ENCODE measurements at regions not wholly inside any gene's neighbourhood (a gene's known extent, or its start where the extent isn't known, plus 50 kb on each side); places are given as distances from the start of the nearest gene placed in this dataset.
"Not testable (repeated sequence)": the region's sequence is repeated elsewhere in the genome, so short reads cannot be mapped to it uniquely, and the experiment has no call there.

GRCh38 chr9:15113288-15113687, 193.7 kb downstream of the TTC39B start:
- no peak for DNase-seq

- no peak for DNase-seq
These were observed 195.9 kb downstream of the TTC39B start for GRCh38 chr9:15111071-15111470.

GRCh38 chr9:15104826-15105420, 194.7 kb upstream of the FREM1 start:
- DNase-seq: peak; percentile 49

DNA sequence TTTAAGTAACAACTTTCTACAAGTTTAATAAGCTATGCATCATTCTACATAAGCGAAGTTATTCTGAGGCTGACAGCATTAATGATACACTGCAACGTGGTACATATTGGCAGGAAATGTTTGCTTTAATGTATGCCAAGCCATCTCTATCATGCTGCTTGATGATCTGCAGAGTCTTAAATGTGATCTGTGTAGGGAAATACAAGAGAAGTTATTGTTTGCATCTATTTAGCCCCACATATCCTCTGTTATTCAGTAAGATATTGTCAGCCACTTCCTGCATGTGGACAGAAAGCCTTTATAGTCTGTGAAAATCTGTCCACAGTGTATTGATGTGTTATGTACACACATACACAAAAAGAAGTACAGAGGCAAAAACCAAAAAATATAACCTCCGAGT, 193.1 kb upstream of the FREM1 start:
- no peak for DNase-seq

- no peak for DNase-seq
These were observed 190.9 kb upstream of the FREM1 start for GRCh38 chr9:15101095-15101494.

GRCh38 chr9:15100571-15100970, 190.3 kb upstream of the FREM1 start:
- DNase-seq: no peak

DNA sequence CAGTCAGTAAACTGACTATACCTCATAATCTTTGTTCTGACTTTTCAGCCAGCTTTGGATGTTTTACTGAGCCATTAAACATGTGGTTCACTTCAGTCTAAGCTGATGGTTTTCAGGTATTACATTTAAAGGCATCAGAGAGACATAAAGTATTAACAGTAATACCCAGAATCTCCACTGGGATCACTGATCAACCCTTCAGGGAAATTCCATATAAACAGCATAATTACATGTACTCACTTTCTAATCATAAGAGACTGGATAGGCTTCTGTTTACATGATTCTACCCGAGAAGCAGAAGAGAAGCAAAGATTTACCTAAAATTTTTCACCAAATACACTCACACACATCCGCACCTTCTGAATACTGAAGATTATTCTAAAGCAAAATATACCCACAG, 186.7 kb upstream of the FREM1 start:
- DNase-seq: no peak

DNA sequence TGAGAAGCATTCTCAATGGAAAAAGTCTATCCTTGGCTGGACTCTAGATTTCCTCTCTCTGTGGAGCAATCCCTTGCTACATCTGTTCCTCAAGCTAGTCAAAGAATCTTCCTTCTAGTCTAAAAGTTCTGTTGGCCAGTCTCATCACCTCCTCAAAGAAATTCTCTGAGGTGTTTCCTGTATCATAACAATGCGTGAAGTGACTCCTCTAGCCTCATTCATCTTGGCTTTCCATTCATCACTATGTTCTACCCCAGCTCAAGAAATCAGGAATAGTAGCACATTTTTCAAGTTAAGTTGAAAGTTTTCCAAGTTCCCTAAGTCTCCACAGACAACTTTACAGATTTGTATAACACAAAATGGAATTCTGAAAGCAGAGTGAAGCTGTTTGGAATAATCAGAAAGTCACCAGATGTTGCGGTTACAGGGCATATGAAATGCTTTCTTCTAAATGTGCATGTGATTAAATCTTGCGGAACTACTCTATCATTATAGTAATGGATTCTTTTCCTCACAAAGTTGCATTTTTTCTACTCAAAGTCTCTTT, 176.6 kb upstream of the FREM1 start:
- no peak for DNase-seq

- no peak for DNase-seq
These were observed 176.0 kb upstream of the FREM1 start for GRCh38 chr9:15086156-15086763.

DNA sequence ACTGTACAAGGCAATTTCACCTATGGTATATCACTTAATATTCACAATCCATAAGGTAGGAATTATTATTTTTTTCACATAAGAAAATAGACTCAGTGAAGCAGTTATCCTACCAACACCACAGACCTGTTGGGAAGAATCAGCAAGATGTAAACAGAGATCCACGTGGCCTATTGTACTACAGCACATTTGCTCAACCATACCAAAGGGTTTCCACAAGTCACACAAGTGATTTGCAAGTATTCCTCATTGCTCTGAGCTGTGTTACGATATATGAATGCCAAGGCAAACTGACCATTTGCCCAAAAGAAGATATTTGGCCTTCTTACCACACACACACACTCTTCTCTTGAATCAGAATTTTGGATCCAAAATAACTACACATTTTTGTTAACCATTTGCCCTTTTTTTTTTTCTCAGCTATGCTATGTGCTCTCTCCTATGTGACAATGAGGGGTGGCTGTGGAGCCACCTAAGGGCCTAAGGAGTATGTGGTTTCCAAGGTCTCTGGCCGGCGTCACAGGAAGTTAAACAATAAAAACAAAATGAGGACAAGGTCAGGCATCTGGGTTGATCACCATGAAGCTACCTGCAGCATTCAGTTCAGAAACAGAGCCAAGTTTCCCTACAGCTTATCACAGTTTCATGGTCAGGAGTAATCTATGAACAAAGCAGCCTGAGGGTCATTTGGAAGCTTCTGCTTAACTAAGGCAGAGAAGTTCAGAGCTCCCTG, 171.0 kb upstream of the FREM1 start:
- DNase-seq: no peak

- no peak for DNase-seq
These were observed 170.2 kb upstream of the FREM1 start for GRCh38 chr9:15080401-15080800.

DNA sequence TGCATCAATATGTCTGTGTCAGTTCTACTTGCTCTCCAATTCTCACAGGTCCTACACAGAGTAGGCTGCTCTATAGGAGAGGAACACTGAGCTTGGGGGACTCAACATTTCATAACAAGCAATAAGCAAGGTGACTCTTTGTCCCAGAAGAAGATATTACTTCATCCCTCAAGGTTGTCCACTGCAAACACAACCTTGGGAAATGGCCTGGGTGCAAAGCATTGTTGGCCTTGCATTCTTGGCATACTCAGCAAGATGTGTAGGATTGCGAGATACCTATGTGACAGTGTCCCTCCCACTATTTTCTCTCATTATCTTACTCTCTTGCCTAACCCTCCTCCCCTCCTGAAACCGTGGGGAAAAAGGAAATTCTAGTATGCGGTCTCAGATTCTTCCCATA, 169.8 kb upstream of the FREM1 start:
- DNase-seq: no peak

DNA sequence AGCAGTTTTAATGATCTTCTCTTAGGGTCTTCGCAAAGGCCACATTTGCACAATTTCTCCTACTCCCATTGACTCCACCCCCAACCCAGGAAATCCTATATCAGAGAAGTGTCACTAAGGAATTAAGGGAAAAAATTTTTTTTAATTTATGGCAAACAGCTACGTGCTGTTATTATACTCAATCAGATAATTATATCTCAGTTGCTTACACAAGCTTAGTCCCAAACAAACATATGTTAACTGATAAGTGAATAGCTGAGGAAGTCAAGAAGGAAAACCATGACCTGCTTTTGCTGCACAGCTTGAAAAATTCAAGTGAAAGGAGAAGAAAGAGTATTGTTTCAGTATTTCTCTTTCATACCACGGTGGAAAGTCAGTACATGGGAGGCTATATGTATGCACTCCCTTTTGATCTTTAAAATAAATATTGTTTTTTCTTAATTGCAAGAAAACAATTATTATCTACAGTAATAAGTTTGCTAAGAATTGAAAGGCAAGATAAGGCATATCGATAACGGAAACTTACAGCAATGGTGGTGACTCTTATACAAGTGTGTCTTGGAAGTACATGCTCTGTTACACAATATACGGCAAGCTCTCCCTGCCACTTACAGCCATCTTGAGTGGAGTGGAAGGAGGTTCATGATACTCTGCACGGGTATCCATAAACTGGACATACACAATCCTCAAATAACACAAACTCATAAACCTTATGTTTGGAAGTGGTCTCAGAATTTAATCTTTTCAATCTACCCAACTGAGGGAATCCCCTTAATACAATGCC, 167.9 kb upstream of the FREM1 start:
- no peak for DNase-seq

DNA sequence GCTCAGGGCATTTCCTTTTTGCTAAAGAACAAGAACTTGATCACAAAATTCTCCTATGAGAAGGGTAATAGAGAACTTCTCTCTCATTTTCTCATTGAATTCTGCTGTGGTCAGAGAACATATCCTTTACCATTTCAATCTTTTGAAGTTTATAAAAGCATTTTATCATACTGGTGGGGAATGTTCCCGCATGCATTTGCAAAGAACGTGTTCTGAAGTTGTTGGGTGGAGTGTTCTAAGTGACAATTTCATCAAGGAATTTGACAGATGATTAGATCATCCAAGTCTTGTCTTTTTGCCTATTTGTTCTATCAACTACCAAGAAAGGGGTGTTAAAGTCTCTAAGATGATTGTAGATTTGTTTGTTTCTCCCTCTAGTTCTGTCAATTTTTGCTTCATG, 163.4 kb upstream of the FREM1 start:
- DNase-seq: no peak

- DNase-seq: no peak
These were observed 160.5 kb upstream of the FREM1 start for GRCh38 chr9:15070716-15071115.

- no peak for DNase-seq
These were observed 158.9 kb upstream of the FREM1 start for GRCh38 chr9:15069106-15069505.

GRCh38 chr9:15068261-15068660, 158.0 kb upstream of the FREM1 start:
- DNase-seq: no peak

- DNase-seq: no peak
These were observed 148.8 kb upstream of the FREM1 start for GRCh38 chr9:15059003-15059402.

DNA sequence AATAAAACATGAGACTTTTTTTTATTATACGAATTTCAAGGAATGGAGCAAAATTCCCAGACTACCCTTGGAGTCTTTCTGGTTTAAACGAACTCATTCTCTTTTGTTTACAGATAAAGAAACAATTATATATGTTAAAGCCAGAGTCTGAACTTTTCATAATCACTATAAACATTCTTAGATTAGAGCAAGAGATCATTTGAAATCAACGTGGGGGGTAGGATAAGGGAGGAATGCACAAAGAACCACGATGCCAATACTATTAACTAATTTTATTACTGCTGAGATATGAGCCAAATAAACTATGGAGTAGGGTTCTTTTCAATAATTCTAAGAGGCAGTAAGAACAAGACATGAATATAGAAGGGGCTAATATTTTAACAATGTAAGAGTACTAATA, 148.0 kb upstream of the FREM1 start:
- DNase-seq: no peak

GRCh38 chr9:15055284-15055683, 145.1 kb upstream of the FREM1 start:
- DNase-seq: not testable (repeated sequence)

DNA sequence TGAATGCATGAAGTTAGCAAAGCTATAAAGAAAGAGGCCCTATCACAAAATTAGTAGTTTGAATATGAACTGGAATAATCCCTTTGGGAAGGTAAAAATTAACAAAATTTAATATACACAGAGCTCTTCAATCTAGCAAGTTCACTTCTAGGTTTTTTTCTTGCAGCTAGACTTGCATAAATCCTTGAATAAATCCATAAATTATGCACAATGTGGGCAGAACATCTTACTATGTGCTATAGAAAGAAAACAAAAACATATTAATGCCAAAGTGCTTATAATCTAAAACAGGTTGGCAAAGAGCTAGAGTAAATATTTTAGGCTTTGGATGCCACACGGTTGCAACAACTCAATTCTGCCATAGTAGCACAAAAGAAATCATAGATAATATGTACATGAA, 138.5 kb upstream of the FREM1 start:
- no peak for DNase-seq

GRCh38 chr9:15047028-15047551, 136.9 kb upstream of the FREM1 start:
- no peak for DNase-seq

GRCh38 chr9:15033316-15033715, 123.1 kb upstream of the FREM1 start:
- no peak for DNase-seq
